ENCODE measurements at regions not wholly inside any gene's neighbourhood (a gene's known extent, or its start where the extent isn't known, plus 50 kb on each side); places are given as distances from the start of the nearest gene placed in this dataset.

- no peak for ATAC-seq (ENCODE audit: low FRiP score in 2 of 2)
- Histone ChIP-seq H3K4me1 (no peaks in the 10 kb centered on the region), H3K36me3 (no peaks in the 10 kb centered on the region), H3K4me3 (no peak overlapping the region), H3K27me3 (no peaks in the 10 kb centered on the region), H3K27ac (no peak overlapping the region), H3K9me3 (peaks cover 6 to 20% (median 11%) of the 10 kb centered on the region in 4 donors)
- TF ChIP-seq POLR2AphosphoS5 (IDR thresholded peaks at IDR 0.05), result no peak
- TF ChIP-seq CTCF (IDR thresholded peaks at IDR 0.05), result no peak
- TF ChIP-seq EP300 (IDR thresholded peaks at IDR 0.05), result no peak
- TF ChIP-seq POLR2A (IDR thresholded peaks at IDR 0.05), result no peak
- no peak for DNase-seq
These were observed 114.8 kb downstream of the TBXT start for GRCh38 chr6:166052837-166053236.

- H3K4me3 ChIP-seq, result no peak overlapping the region
- no peak for TF ChIP-seq CTCF (IDR thresholded peaks at IDR 0.05)
- no peak for TF ChIP-seq POLR2AphosphoS5 (IDR thresholded peaks at IDR 0.05)
- no peak for TF ChIP-seq POLR2A (IDR thresholded peaks at IDR 0.05)
- TF ChIP-seq EP300 (IDR thresholded peaks at IDR 0.05), result no peak
- no peaks in the 10 kb centered on the region for H3K4me1 ChIP-seq
- H3K27ac ChIP-seq, result no peak overlapping the region
- no peaks in the 10 kb centered on the region for H3K36me3 ChIP-seq
- ATAC-seq (ENCODE audit: low FRiP score in 2 of 2) (no peak), DNase-seq (no peak)
- peaks cover 6 to 20% (median 11%) of the 10 kb centered on the region in 4 donors for H3K9me3 ChIP-seq
- WGBS, 2 donors, result 77 to 82% methylated on average over 4 of the region's 4 CpGs
- H3K27me3 ChIP-seq, result no peaks in the 10 kb centered on the region
These were observed 117.1 kb downstream of the TBXT start for GRCh38 chr6:166050559-166050958.

GRCh38 chr6:166046982-166047381 is 120.7 kb downstream of the TBXT start:
- H3K4me1 ChIP-seq, result no peaks in the 10 kb centered on the region
- no peak overlapping the region for H3K27ac ChIP-seq
- H3K36me3 ChIP-seq, result no peaks in the 10 kb centered on the region
- TF ChIP-seq CTCF (IDR thresholded peaks at IDR 0.05), result no peak
- TF ChIP-seq POLR2A (IDR thresholded peaks at IDR 0.05), result no peak
- TF ChIP-seq POLR2AphosphoS5 (IDR thresholded peaks at IDR 0.05), result no peak
- TF ChIP-seq EP300 (IDR thresholded peaks at IDR 0.05), result no peak
- DNase-seq, result no peak
- no peaks in the 10 kb centered on the region for H3K27me3 ChIP-seq
- H3K9me3 ChIP-seq, result peaks cover 0 to under 1% (median 0%) of the 10 kb centered on the region in 4 donors
- H3K4me3 ChIP-seq, result no peak overlapping the region
- WGBS, 2 donors, result 67 to 95% methylated on average over 1 of the region's 1 CpG
- no peak for ATAC-seq (ENCODE audit: low FRiP score in 2 of 2)

- no peaks in the 10 kb centered on the region for H3K9me3 ChIP-seq
- no peak overlapping the region for H3K4me3 ChIP-seq
- ATAC-seq (ENCODE audit: low FRiP score in 2 of 2), result no peak
- WGBS, 2 donors, result 70 to 84% methylated on average over 2 of the region's 2 CpGs
- DNase-seq, result no peak
- H3K27ac ChIP-seq, result no peak overlapping the region
- H3K27me3 ChIP-seq, result no peaks in the 10 kb centered on the region
- H3K4me1 ChIP-seq, result no peaks in the 10 kb centered on the region
- no peaks in the 10 kb centered on the region for H3K36me3 ChIP-seq
- no peak for TF ChIP-seq POLR2AphosphoS5 (IDR thresholded peaks at IDR 0.05)
- TF ChIP-seq EP300 (IDR thresholded peaks at IDR 0.05), result no peak
- TF ChIP-seq POLR2A (IDR thresholded peaks at IDR 0.05), result no peak
- TF ChIP-seq CTCF (IDR thresholded peaks at IDR 0.05), result no peak
These were observed 121.4 kb downstream of the TBXT start for GRCh38 chr6:166046226-166046625.

GRCh38 chr6:166045860-166046200 is 121.8 kb downstream of the TBXT start:
- Histone ChIP-seq H3K36me3 (no peaks in the 10 kb centered on the region), H3K4me1 (no peaks in the 10 kb centered on the region), H3K27me3 (no peaks in the 10 kb centered on the region), H3K27ac (no peak overlapping the region), H3K9me3 (no peaks in the 10 kb centered on the region), H3K4me3 (no peak overlapping the region)
- TF ChIP-seq POLR2A (IDR thresholded peaks at IDR 0.05), result no peak
- no peak for TF ChIP-seq EP300 (IDR thresholded peaks at IDR 0.05)
- no peak for TF ChIP-seq CTCF (IDR thresholded peaks at IDR 0.05)
- TF ChIP-seq POLR2AphosphoS5 (IDR thresholded peaks at IDR 0.05), result no peak
- no peak for DNase-seq
- WGBS, 2 donors, result 28 to 83% methylated on average over 1 of the region's 1 CpG
- ATAC-seq (ENCODE audit: low FRiP score in 2 of 2), result no peak
